IPS DF 4.7 (cell line): ENCODE measurements at regions not wholly inside any gene's neighbourhood (a gene's known extent, or its start where the extent isn't known, plus 50 kb on each side); places are given as distances from the start of the nearest gene placed in this dataset.
"Not testable (repeated sequence)": the region's sequence is repeated elsewhere in the genome, so short reads cannot be mapped to it uniquely, and the experiment has no call there.

Source experiments
- DNase-seq: peaks from one replicate; pipeline ENCODE4 v3.0.0-alpha.2; 2013; ENCODE audit warnings: low spot score; ENCODE audit errors: extremely low read depth

DNA sequence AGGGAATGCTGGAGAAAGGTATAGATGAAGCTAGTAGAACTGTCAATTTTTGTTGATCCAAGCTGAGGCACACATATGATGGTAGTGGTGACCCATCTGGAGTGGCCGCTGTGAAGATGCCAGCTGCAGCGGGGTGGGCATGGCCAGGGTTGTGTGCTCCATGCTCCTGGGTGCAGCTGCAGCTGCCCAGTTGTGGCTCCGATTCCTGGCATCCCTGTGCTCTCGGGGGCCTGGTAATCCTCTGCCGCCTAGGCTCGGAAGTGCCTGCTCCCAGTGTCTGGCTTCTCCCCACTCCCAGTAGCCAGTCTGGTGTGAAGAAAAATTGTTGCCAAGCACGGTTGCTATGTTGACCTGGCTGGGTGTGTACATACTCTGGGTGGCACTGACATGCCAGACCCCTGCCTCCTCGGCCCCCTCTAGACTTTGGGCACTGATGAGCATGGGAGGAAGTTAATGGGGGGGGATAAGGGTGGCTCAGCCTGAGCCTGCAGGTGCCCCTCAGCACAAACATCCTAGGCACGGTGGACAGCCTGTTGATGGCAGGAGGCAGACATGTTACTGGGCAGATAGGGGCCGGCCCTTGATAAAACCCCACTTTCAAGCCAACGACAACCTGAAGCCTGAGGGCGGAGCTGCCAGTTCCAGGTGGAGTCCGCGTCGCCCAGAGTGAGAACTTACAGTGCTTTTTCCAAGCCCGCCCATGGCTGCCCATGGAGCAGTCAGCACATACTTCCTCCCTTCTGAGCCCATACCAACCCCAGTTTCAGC is 1400.7 kb downstream of the PCDH9 start:
- no peak for DNase-seq

- no peak for DNase-seq
Observed at GRCh38 chr13:65826657-65827056, 1403.5 kb downstream of the PCDH9 start.

- no peak for DNase-seq
Observed at GRCh38 chr13:65825039-65825438, 1405.1 kb downstream of the PCDH9 start.

- DNase-seq: no peak
Observed at GRCh38 chr13:65808061-65808460, 1422.1 kb downstream of the PCDH9 start.

GRCh38 chr13:65803530-65804392 is 1426.4 kb downstream of the PCDH9 start:
- DNase-seq: no peak

GRCh38 chr13:65789815-65790214 is 1440.3 kb downstream of the PCDH9 start:
- no peak for DNase-seq

- DNase-seq: no peak
Observed at GRCh38 chr13:65787082-65787481, 1443.1 kb downstream of the PCDH9 start.

- DNase-seq: no peak
Observed at GRCh38 chr13:65784088-65784816, 1445.9 kb downstream of the PCDH9 start.

GRCh38 chr13:65783383-65783782 is 1446.8 kb downstream of the PCDH9 start:
- DNase-seq: no peak

- DNase-seq: not testable (repeated sequence)
Observed at GRCh38 chr13:65771704-65772313, 1458.3 kb downstream of the PCDH9 start.

GRCh38 chr13:65768545-65768944 is 1461.6 kb downstream of the PCDH9 start:
- peak; percentile 44 for DNase-seq

DNA sequence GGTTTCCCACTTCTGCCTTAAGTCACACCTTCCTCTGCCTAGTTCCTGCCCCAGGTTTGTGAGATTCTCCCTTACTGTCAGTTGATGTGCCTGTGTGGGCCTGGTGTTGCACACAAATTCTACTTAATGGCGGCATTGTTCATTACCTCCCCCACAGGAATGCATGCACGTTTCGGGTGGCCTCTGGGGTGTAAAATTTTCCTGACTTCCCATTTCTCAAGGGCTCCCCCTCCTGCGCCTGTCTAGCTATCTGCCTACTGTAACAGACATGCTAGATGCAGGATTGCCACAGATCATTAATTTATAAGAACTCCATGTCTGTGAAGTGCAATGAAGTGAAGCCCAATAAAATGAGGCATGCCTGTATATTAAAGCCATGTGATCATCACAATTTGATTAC is 1466.3 kb downstream of the PCDH9 start:
- no peak for DNase-seq

GRCh38 chr13:65762012-65762411 is 1468.1 kb downstream of the PCDH9 start:
- DNase-seq: no peak

DNA sequence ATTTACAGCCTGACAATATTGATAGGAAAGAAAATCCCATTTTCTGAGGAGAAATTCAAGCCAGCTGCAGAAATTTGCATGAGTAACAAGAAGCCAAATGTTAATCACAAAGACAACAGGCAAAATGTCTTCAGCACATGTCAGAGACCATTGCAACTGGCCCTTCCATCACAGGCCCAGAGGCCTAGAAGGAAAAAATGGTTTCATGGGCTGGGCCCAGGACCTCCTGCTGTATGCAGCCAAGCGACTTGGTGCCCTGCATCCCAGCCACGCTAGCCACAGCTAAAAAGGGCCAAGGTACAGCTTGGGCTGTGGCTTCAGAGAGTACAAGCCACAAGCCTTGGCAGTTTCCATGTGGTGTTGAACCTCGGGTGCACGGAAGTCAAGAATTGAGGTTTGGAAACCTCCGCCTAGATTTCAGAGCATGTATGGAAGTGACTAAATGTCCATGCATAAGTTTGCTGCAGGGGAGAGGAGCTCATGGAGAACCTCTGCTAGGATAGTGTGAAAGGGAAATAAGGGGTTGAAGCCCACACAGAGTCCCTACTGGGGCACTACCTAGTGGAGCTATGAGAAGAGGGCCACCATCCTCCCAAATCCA is 1474.0 kb downstream of the PCDH9 start:
- DNase-seq: no peak

GRCh38 chr13:65748227-65748626 is 1481.9 kb downstream of the PCDH9 start:
- no peak for DNase-seq

DNA sequence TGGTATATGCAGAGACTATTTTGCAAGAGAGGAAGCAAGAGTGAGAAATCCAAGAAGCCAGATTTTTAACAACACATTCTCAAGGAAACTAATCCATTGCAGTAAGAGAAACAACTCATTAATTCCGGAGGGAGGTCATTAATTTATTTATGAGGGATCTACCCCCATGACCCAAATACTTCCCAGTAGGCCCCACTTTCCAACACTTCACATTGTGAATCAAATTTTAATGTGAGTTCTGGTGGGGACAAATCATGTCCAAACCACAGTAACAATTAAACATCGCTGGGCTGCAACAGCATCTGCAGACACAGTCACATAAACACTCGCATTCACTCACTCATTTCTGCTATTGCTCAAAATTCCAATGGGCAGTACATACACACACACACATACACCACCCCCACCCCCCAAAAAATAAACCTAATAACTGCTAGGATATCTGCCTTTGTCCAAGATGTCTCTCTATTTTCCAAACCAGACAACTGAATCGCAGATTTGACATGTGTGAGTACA is 1483.7 kb downstream of the PCDH9 start:
- no peak for DNase-seq

DNA sequence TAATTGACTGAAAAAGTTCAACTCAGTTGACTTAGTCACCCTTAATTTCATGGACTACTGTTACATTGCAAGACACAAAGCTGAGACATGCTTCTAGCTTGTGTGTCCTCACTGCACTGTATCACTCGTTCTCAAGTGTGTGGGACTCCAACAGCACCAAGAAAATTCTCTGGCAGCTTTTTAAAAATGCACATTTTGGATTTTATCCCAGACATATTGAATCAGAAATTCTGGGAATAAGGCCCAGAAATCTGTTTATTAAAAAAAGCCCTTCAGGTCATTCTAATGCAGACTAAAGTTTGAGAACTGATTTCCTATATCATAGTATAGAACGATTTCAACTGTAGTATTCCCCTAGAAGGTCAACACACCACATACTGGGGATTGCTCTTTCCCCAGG is 1485.3 kb downstream of the PCDH9 start:
- DNase-seq: no peak

DNA sequence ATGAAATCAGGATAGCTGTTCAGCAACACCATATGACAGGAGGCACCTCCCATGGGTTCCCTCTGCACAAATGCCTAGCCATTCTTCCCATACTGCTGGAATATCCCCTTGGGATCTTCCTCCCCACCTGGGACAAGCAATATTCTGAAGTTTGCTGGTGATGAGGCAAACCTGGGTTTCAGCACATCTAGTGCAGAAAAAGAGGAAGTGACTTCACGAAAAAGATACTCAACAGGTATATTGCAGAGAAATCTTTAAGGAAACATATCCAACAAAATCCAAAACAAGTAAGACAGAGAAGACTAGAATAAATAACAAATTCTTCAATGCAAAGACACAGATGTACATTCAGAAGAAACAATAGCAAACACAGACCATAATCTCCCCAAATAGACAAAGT is 1497.0 kb downstream of the PCDH9 start:
- DNase-seq: no peak

- DNase-seq: no peak
Observed at GRCh38 chr13:65727070-65727469, 1503.1 kb downstream of the PCDH9 start.

- DNase-seq: no peak
Observed at GRCh38 chr13:65725006-65725405, 1505.1 kb downstream of the PCDH9 start.

- DNase-seq: no peak
Observed at GRCh38 chr13:65724226-65724625, 1505.9 kb downstream of the PCDH9 start.
